IMR-90 (cell line): ENCODE measurements at regions not wholly inside any gene's neighbourhood (a gene's known extent, or its start where the extent isn't known, plus 50 kb on each side); places are given as distances from the start of the nearest gene placed in this dataset.

ENCODE experiments used
- ATAC-seq: fragments of 200-7000 bp; cut with Tn5 transposase; 2 replicates; pipeline ENCODE4 v1.9.1; 2020; ENCODE audit warnings: low read depth, mild to moderate bottlenecking, moderate library complexity
- BruUV-seq: library from RNA; stranded (reverse); fragments of 400-500 nt; replicated peaks from 2 replicates; lab custom pipeline; 2021; lab: Mats Ljungman, UMichigan
- CTCF ChIA-PET: fragments of 300-600 bp; formaldehyde crosslinking; extraction: SDS; loops from one replicate; lab custom pipeline; 2021; ENCODE audit warnings: antibody characterized with exemption; lab: Yijun Ruan, JAX
- POLR2A ChIA-PET: fragments of 300-600 bp; sonication (Branson Sonifier 250); formaldehyde crosslinking; loops from one replicate; lab custom pipeline; 2022; ENCODE audit warnings: antibody characterized with exemption; ENCODE audit not compliant: unreplicated experiment; lab: Charles Lee
- DNase-seq: peaks from one replicate; pipeline ENCODE4 v3.0.0; 2013
- H2AFZ ChIP-seq: replicated peaks from 2 replicates; pipeline ENCODE3; 2013; ENCODE audit warnings: low read length, mild to moderate bottlenecking; ENCODE audit not compliant: poor library complexity
- H2AK5ac ChIP-seq: 2 replicates; pipeline ENCODE4 v1.6.1; 2013; ENCODE audit warnings: low read depth, low read length, inconsistent platforms
- H2AK9ac ChIP-seq: replicated peaks from 2 replicates; pipeline ENCODE3; 2013; ENCODE audit warnings: mild to moderate bottlenecking, low read depth, low read length, moderate library complexity; ENCODE audit not compliant: poor library complexity
- H2BK120ac ChIP-seq: 2 replicates; pipeline ENCODE4 v1.6.1; 2013; ENCODE audit warnings: low read depth, low read length, inconsistent platforms
- H2BK15ac ChIP-seq: 3 replicates; pipeline ENCODE4 v1.6.1; 2013; ENCODE audit warnings: low read depth, low read length, inconsistent platforms
- H2BK20ac ChIP-seq: 2 replicates; pipeline ENCODE4 v1.6.1; 2013; ENCODE audit warnings: low read depth, mild to moderate bottlenecking, inconsistent platforms, low read length, moderate library complexity
- H2BK5ac ChIP-seq: 2 replicates; pipeline ENCODE4 v1.6.1; 2013; ENCODE audit warnings: mild to moderate bottlenecking, low read depth, low read length, inconsistent platforms; ENCODE audit not compliant: poor library complexity, severe bottlenecking
- H3K14ac ChIP-seq: replicated peaks from 2 replicates; pipeline ENCODE4 v1.6.1; 2013; ENCODE audit warnings: low read depth, low read length, inconsistent platforms
- H3K18ac ChIP-seq: 2 replicates; pipeline ENCODE4 v1.6.1; 2013; ENCODE audit warnings: low read depth, low read length, control low read depth
- H3K23ac ChIP-seq: 2 replicates; pipeline ENCODE4 v1.6.1; 2013; ENCODE audit warnings: low read depth, low read length, inconsistent platforms
- H3K27ac ChIP-seq: 2 replicates; pipeline ENCODE4 v1.5.1; 2013; ENCODE audit warnings: mild to moderate bottlenecking, control low read depth, low read length; ENCODE audit not compliant: insufficient read depth
- H3K27me3 ChIP-seq: 2 replicates; pipeline ENCODE4 v1.6.1; 2013; ENCODE audit warnings: low read length; ENCODE audit not compliant: control insufficient read depth, insufficient read depth
- H3K36me3 ChIP-seq: 2 replicates; pipeline ENCODE4 v1.6.1; 2013; ENCODE audit warnings: low read length, mixed read lengths; ENCODE audit not compliant: control insufficient read depth, insufficient read depth
- H3K4ac ChIP-seq: 2 replicates; pipeline ENCODE4 v1.6.1; 2013; ENCODE audit warnings: low read depth, low read length, inconsistent platforms
- H3K4me1 ChIP-seq: 2 replicates; pipeline ENCODE4 v1.6.1; 2013; ENCODE audit warnings: low read length, mixed read lengths; ENCODE audit not compliant: control insufficient read depth, insufficient read depth
- H3K4me2 ChIP-seq: 2 replicates; pipeline ENCODE4 v1.6.1; 2013; ENCODE audit warnings: low read depth, mild to moderate bottlenecking, control low read depth, low read length, moderate library complexity
- H3K4me3 ChIP-seq: 2 replicates; pipeline ENCODE4 v1.5.1; 2013; ENCODE audit warnings: low read depth, mild to moderate bottlenecking, control low read depth, low read length, moderate library complexity; ENCODE audit not compliant: insufficient read depth
- H3K56ac ChIP-seq: 2 replicates; pipeline ENCODE4 v1.6.1; 2013; ENCODE audit warnings: low read length, inconsistent platforms; ENCODE audit not compliant: insufficient read depth; ENCODE audit errors: extremely low read depth
- H3K79me1 ChIP-seq, 2 experiments: 2 replicates each; pipeline ENCODE4 v1.6.1; 2013; ENCODE audit warnings: low read length in 2 of 2, inconsistent platforms in 1 of 2, low read depth in 1 of 2
- H3K9ac ChIP-seq: 2 replicates; pipeline ENCODE4 v1.6.1; 2013; ENCODE audit warnings: low read depth, low read length, control low read depth
- H3K9me1 ChIP-seq: 2 replicates; pipeline ENCODE4 v1.6.1; 2013; ENCODE audit warnings: low read length, inconsistent platforms; ENCODE audit not compliant: insufficient read depth
- H3K9me3 ChIP-seq: 2 replicates; pipeline ENCODE4 v1.6.1; 2013; ENCODE audit warnings: low read length; ENCODE audit not compliant: control insufficient read depth, insufficient read depth
- H4K20me1 ChIP-seq: 2 replicates; pipeline ENCODE4 v1.6.1; 2013; ENCODE audit warnings: low read length, inconsistent platforms; ENCODE audit not compliant: insufficient read depth
- H4K5ac ChIP-seq: 2 replicates; pipeline ENCODE4 v1.6.1; 2013; ENCODE audit warnings: mild to moderate bottlenecking, low read depth, low read length, control low read depth
- H4K8ac ChIP-seq, 2 experiments: 2 replicates each; pipeline ENCODE4 v1.6.1; 2013; ENCODE audit warnings: low read depth in 2 of 2, low read length in 2 of 2, control low read depth in 1 of 2, inconsistent platforms in 1 of 2
- H4K91ac ChIP-seq: 2 replicates; pipeline ENCODE4 v1.6.1; 2013; ENCODE audit warnings: low read depth, low read length, inconsistent platforms; ENCODE audit not compliant: insufficient read depth
- BHLHE40 ChIP-seq: fragments of 150-350 bp; IDR thresholded peaks from 2 replicates; pipeline ENCODE4 v1.6.1; 2016; ENCODE audit warnings: mild to moderate bottlenecking, low read depth, low read length
- RAD21 ChIP-seq: IDR thresholded peaks from 2 replicates; pipeline ENCODE4 v1.6.1; 2012; ENCODE audit warnings: low read length, improper control_type of control experiment
- WGBS, 2 experiments: methylation state at CpG; one replicate each; pipeline versions ENCODE4 v1.1.5 to v1.1.7; 2013; ENCODE audit warnings: missing lambda C conversion rate in 2 of 2; ENCODE audit not compliant: insufficient read length in 1 of 2; ENCODE audit errors: extremely low coverage in 2 of 2; 5-methylcytosine and 5-hydroxymethylcytosine counted together
- dilution Hi-C: fragments of 300-500 bp; cut with HindIII; formaldehyde crosslinking; loops from one replicate; pipeline ENCODE4 v1.14.3; 2018; ENCODE audit warnings: low sequenced_read_pairs; ENCODE audit not compliant: unreplicated experiment
- in situ Hi-C: fragments of 300-500 bp; cut with MboI; formaldehyde crosslinking; loops from 3 replicates; pipeline ENCODE4 v1.14.3; 2019; ENCODE audit warnings: low sequenced_read_pairs, inconsistent platforms, mixed read lengths
- intact Hi-C: fragments of 100-400 bp; cut with micrococcal nuclease; formaldehyde crosslinking; loops from 2 replicates; pipeline ENCODE4 v1.10.0; 2022

- no CpG with 5 or more reads among the region's 7 CpGs for WGBS, 2 experiments
- Histone ChIP-seq H4K8ac (no peak overlapping the region), H4K20me1 (peaks cover 9% of the 10 kb centered on the region), H3K56ac (no peak overlapping the region), H3K79me1 (no peaks in the 10 kb centered on the region), H2BK20ac (no peak overlapping the region), H3K4me2 (no peak overlapping the region), H2BK120ac (no peak overlapping the region), H3K36me3 (no peaks in the 10 kb centered on the region), H3K18ac (no peak overlapping the region), H3K14ac (no peak overlapping the region), H3K27ac (no peak overlapping the region), H2BK5ac (no peak overlapping the region), H2AK5ac (no peak overlapping the region), H2AFZ (peak overlapping the region; percentile 27), H3K4me3 (no peak overlapping the region), H4K91ac (no peak overlapping the region), H2BK15ac (no peak overlapping the region), H2AK9ac (no peak overlapping the region), H3K9me3 (no peaks in the 10 kb centered on the region), H3K4ac (no peak overlapping the region), H3K23ac (no peak overlapping the region), H3K9me1 (peaks cover 27% of the 10 kb centered on the region), H4K5ac (no peak overlapping the region), H3K27me3 (peaks cover 10% of the 10 kb centered on the region; the same call in 1 of the 2 replicates), H3K9ac (no peak overlapping the region), H3K4me1 (peaks cover 11% of the 10 kb centered on the region)
- ATAC-seq (no peak), DNase-seq (no peak)
- intact Hi-C loops: no loop called here
- no peak for TF ChIP-seq RAD21
- TF ChIP-seq BHLHE40: peak; percentile 8; the same call in 1 of the 2 replicates
- dilution Hi-C loops: no loop called here
- in situ Hi-C loops: no loop called here
- ChIA-PET CTCF (interaction anchor here (0.6 kb wide), 1 partner anchor 1532 kb away, joined by 8 read pairs; no protein-coding TSS in a partner anchor), POLR2A (interaction anchor here (0.6 kb wide), 1 partner anchor 161 kb away, joined by 3 read pairs; no protein-coding TSS in a partner anchor)
- no TSS peak for BruUV-seq
These were observed 67.7 kb upstream of the BCO1 start for GRCh38 chr16:81170824-81171223.
